HepG2 (cell line): ENCODE measurements at regions not wholly inside any gene's neighbourhood (a gene's known extent, or its start where the extent isn't known, plus 50 kb on each side); places are given as distances from the start of the nearest gene placed in this dataset.

Experiments
- ATAC-seq: fragments of 200-7000 bp; cut with Tn5 transposase; 3 replicates; pipeline ENCODE4 v1.9.1; 2020; ENCODE audit warnings: mild to moderate bottlenecking, moderate library complexity
- BruUV-seq: library from RNA; stranded (reverse); fragments of 400-500 nt; replicated peaks from 2 replicates; lab custom pipeline; 2021; lab: Mats Ljungman, UMichigan
- CTCF ChIA-PET: fragments of 300-600 bp; formaldehyde crosslinking; extraction: SDS; loops from one replicate; lab custom pipeline; 2021; ENCODE audit warnings: low total read pairs, inconsistent platforms, low intra/inter-chr PET ratio; lab: Yijun Ruan, JAX
- POLR2A ChIA-PET: fragments of 350-600 bp; sonication (Branson Sonifier 250); formaldehyde crosslinking; loops from one replicate; lab custom pipeline; 2020; ENCODE audit warnings: antibody characterized with exemption, inconsistent platforms; lab: Yijun Ruan, JAX
- DNase-seq: peaks from one replicate; pipeline ENCODE4 v3.0.0-alpha.2; 2015; ENCODE audit warnings: low spot score
- FAIRE-seq: peaks from 3 replicates; lab custom pipeline; 2011; peaks lifted over from hg19 to GRCh38; lab: Jason Lieb, UNC
- H2AFZ ChIP-seq: one replicate; pipeline ENCODE4 v1.6.1; 2011; ENCODE audit warnings: low read length, inconsistent platforms
- H3K27ac ChIP-seq: fragments of 300-600 bp; 3 replicates; pipeline ENCODE4 v1.8.0; 2011; ENCODE audit warnings: mixed run types, mild to moderate bottlenecking, mixed read lengths, low read length, inconsistent platforms; ENCODE audit not compliant: insufficient read depth; ENCODE audit errors: extremely low read length
- H3K27me3 ChIP-seq, 2 experiments: fragments of 200-600 bp in 1 of 2; 2 replicates in 1 of 2; 3 replicates in 1 of 2; pipeline versions ENCODE4 v1.6.0 to v1.8.0; 2011; ENCODE audit warnings: low read length in 2 of 2, mild to moderate bottlenecking in 2 of 2, moderate library complexity in 2 of 2, inconsistent platforms in 1 of 2; ENCODE audit not compliant: insufficient read depth in 2 of 2, control insufficient read depth in 1 of 2
- H3K36me3 ChIP-seq, 2 experiments: fragments of 200-600 bp in 1 of 2; replicated peaks in 1 of 2; 2 replicates in 1 of 2; 3 replicates in 1 of 2; pipeline versions ENCODE4 v1.5.1 to v1.8.0; 2011; ENCODE audit warnings: low read length in 2 of 2, inconsistent platforms in 1 of 2; ENCODE audit not compliant: insufficient read depth in 2 of 2, control insufficient read depth in 1 of 2
- H3K4me1 ChIP-seq: 2 replicates; pipeline ENCODE4 v1.5.1; 2012; ENCODE audit warnings: low read length, inconsistent platforms; ENCODE audit not compliant: insufficient read depth
- H3K4me2 ChIP-seq: 2 replicates; pipeline ENCODE4 v1.6.0; 2011; ENCODE audit warnings: low read depth, low read length, inconsistent platforms
- H3K4me3 ChIP-seq, 3 experiments: fragments of 200-600 bp in 1 of 3; sonication (generic), shearing (Covaris generic) in 1 of 3; replicated peaks in 1 of 3; 2 replicates each; pipeline ENCODE4 v1.5.1; 2011 to 2016; ENCODE audit warnings: low read length in 3 of 3, inconsistent platforms in 2 of 3, low read depth in 2 of 3, mild to moderate bottlenecking in 2 of 3, control low read depth in 1 of 3, mixed read lengths in 1 of 3; ENCODE audit not compliant: insufficient read depth in 1 of 3
- H3K79me2 ChIP-seq: one replicate; pipeline ENCODE4 v1.6.1; 2011; ENCODE audit warnings: low read length, inconsistent platforms; ENCODE audit not compliant: insufficient read depth
- H3K9ac ChIP-seq: 2 replicates; pipeline ENCODE4 v1.6.0; 2011; ENCODE audit warnings: mild to moderate bottlenecking, low read depth, low read length, inconsistent platforms; ENCODE audit not compliant: insufficient read depth
- H3K9me3 ChIP-seq: 2 replicates; pipeline ENCODE4 v1.5.1; 2012; ENCODE audit warnings: mild to moderate bottlenecking, low read length
- H4K20me1 ChIP-seq: 2 replicates; pipeline ENCODE4 v1.6.0; 2011; ENCODE audit warnings: inconsistent platforms, mild to moderate bottlenecking, low read length, moderate library complexity; ENCODE audit not compliant: insufficient read depth
- CEBPG ChIP-seq: IDR thresholded peaks from 2 replicates; pipeline ENCODE4 v1.6.1; 2016
- CENPBD1 ChIP-seq: sonication (generic); formaldehyde crosslinking; IDR thresholded peaks from 2 replicates; pipeline ENCODE4 v1.8.0; 2022; ENCODE audit warnings: missing genetic modification reagents, low read depth, mild to moderate bottlenecking, borderline replicate concordance
- IRX3 ChIP-seq: sonication (generic); formaldehyde crosslinking; IDR thresholded peaks from 2 replicates; pipeline ENCODE4 v1.8.1; 2023; ENCODE audit warnings: mild to moderate bottlenecking, low read depth, missing genetic modification reagents, borderline replicate concordance
- MYNN ChIP-seq: sonication (generic); formaldehyde crosslinking; IDR thresholded peaks from 2 replicates; pipeline ENCODE4 v1.4.0; 2020; ENCODE audit warnings: mild to moderate bottlenecking, low read depth, missing genetic modification reagents
- ZNF558 ChIP-seq: sonication (generic); formaldehyde crosslinking; IDR thresholded peaks from 2 replicates; pipeline ENCODE4 v1.9.0; 2022; ENCODE audit warnings: mild to moderate bottlenecking, missing genetic modification reagents, borderline replicate concordance
- WGBS: methylation state at CpG from one replicate; pipeline ENCODE4 v1.1.6; 2017; ENCODE audit warnings: low lambda C conversion rate; 5-methylcytosine and 5-hydroxymethylcytosine counted together
- in situ Hi-C: cut with HindIII; loops from 2 replicates; pipeline ENCODE4 v1.10.0; 2017; ENCODE audit warnings: low pct_unique_long_range_greater_than_20kb; ENCODE audit not compliant: extremely low pct_ligation_motif_present
- intact Hi-C: fragments of 100-400 bp; cut with micrococcal nuclease; formaldehyde crosslinking; loops from one replicate; pipeline ENCODE4 v1.10.0; 2022; ENCODE audit not compliant: unreplicated experiment
- TF ChIP-seq, protein P1 (sequence below): IDR thresholded peaks from 2 replicates; pipeline ENCODE4 v1.6.1; 2016; ENCODE audit warnings: missing biosample characterization, missing genetic modification reagents, low read depth

GRCh38 chr9:82574911-82575310, 488.0 kb downstream of the RASEF start:
- Histone ChIP-seq H3K27me3 (no peaks in the 10 kb centered on the region), H3K4me2 (no peak overlapping the region), H2AFZ (no peak overlapping the region)
- ATAC-seq: no peak
- BruUV-seq: no TSS peak
- FAIRE-seq: no peak
- ChIA-PET POLR2A (no interaction called here), CTCF (no interaction called here)
- DNase-seq: no peak
- TF ChIP-seq ZNF558 (CRISPR knock-in tag): peak; percentile 68; the same call in 1 of the 2 replicates
- no peak for TF ChIP-seq MYNN (CRISPR knock-in tag)
- TF ChIP-seq, all 625 proteins: peak for 1
- intact Hi-C loops (no loop called here), in situ Hi-C loops (no loop called here)
- Histone ChIP-seq H3K27ac (no peak overlapping the region), H3K4me1 (peaks cover 4% of the 10 kb centered on the region), H3K36me3 (no peaks in the 10 kb centered on the region), H3K79me2 (no peaks in the 10 kb centered on the region), H3K9ac (no peak overlapping the region), H3K9me3 (peaks cover 15% of the 10 kb centered on the region), H3K4me3 (no peak overlapping the region), H4K20me1 (no peaks in the 10 kb centered on the region)

DNA sequence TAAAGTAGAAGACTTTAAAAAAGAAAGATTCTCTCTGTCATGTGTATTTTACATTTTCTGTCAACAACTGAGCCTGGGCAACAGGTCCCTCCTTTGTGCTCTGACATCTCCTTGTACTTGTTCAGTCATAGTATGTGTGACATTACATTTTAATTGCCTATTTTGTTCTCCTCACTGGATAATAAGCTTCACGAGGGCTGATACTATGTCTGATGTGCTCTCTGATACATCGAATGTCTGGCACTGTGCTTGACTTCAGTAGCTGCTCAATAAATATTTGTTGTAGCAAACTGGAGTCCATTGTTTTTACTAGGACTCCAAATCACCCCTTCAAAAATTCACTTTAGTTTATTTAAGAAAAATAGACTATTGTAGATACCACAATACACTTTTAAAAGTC, 482.0 kb downstream of the RASEF start:
- DNase-seq (no peak), FAIRE-seq (no peak)
- peak overlapping the region; percentile 67 for H3K27ac ChIP-seq
- whole genome bisulfite sequencing: 22% methylated on average over 2 of the region's 2 CpGs
- H3K4me3 ChIP-seq: no peak overlapping the region
- peaks cover 64% of the 10 kb centered on the region for H3K4me1 ChIP-seq
- H3K4me2 ChIP-seq: peak overlapping the region; percentile 55; the same call in 1 of the 2 replicates
- peaks cover 7% of the 10 kb centered on the region; the same call in 1 of the 2 replicates for H3K9me3 ChIP-seq
- TF ChIP-seq, protein P1, sequence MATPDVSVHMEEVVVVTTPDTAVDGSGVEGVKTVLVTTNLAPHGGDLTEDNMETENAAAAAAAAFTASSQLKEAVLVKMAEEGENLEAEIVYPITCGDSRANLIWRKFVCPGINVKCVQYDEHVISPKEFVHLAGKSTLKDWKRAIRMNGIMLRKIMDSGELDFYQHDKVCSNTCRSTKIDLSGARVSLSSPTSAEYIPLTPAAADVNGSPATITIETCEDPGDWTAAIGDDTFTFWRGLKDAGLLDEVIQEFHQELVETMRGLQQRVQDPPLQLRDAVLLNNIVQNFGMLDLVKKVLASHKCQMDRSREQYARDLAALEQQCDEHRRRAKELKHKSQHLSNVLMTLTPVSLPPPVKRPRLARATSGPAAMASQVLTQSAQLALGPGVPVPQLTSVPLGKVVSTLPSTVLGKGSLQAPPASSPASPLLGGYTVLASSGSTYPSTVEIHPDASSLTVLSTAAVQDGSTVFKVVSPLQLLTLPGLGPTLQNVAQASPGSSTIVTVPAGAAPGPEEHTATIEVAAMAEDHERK (CRISPR knock-in tag): no peak
- no peak for TF ChIP-seq CENPBD1
- TF ChIP-seq IRX3 (CRISPR knock-in tag): no peak
- TF ChIP-seq CEBPG: peak; percentile 1; the same call in 1 of the 2 replicates
- TF ChIP-seq, all 625 proteins: peak for 1
- BruUV-seq: no TSS peak
- no peak; the same call in 2 of the 3 replicates for ATAC-seq
- in situ Hi-C loops: no loop called here
- CTCF ChIA-PET: no interaction called here
- Histone ChIP-seq H3K79me2 (no peaks in the 10 kb centered on the region), H2AFZ (no peak overlapping the region), H4K20me1 (no peaks in the 10 kb centered on the region), H3K9ac (peak overlapping the region; percentile 33; the same call in 1 of the 2 replicates), H3K36me3 (no peaks in the 10 kb centered on the region), H3K27me3 (no peaks in the 10 kb centered on the region)
- POLR2A ChIA-PET: interaction anchor here (1.4 to 1.5 kb wide), 2 partner anchors 20 kb away, joined by 3 to 6 read pairs; no protein-coding TSS in a partner anchor
- intact Hi-C loops: no loop called here
